Activated CD8-positive, alpha-beta memory T cell treated with anti-CD3 and anti-CD28 coated beads, Interleukin-2, amount 50 U/mL, for 48 hours (primary cell): ENCODE measurements at regions not wholly inside any gene's neighbourhood (a gene's known extent, or its start where the extent isn't known, plus 50 kb on each side); places are given as distances from the start of the nearest gene placed in this dataset.

Experiments
- DNase-seq: peaks from one replicate; pipeline ENCODE4 v3.0.0-alpha.2; 2020

GRCh38 chr2:12269041-12269972 lies 447.4 kb upstream of the TRIB2 start:
- DNase-seq, result no peak

- DNase-seq, result no peak
These were observed 445.7 kb upstream of the TRIB2 start for GRCh38 chr2:12270876-12271588.

- DNase-seq, result no peak
These were observed 445.1 kb upstream of the TRIB2 start for GRCh38 chr2:12271589-12271984.

- no peak for DNase-seq
These were observed 443.6 kb upstream of the TRIB2 start for GRCh38 chr2:12273111-12273510.

GRCh38 chr2:12274591-12274990 lies 442.1 kb upstream of the TRIB2 start:
- DNase-seq, result no peak

GRCh38 chr2:12277241-12278034 lies 439.3 kb upstream of the TRIB2 start:
- no peak for DNase-seq

GRCh38 chr2:12278217-12278750 lies 438.5 kb upstream of the TRIB2 start:
- no peak for DNase-seq

- no peak for DNase-seq
These were observed 433.7 kb upstream of the TRIB2 start for GRCh38 chr2:12282780-12283695.

GRCh38 chr2:12284037-12284436 lies 432.7 kb upstream of the TRIB2 start:
- DNase-seq, result no peak

GRCh38 chr2:12284487-12284886 lies 432.2 kb upstream of the TRIB2 start:
- no peak for DNase-seq

- DNase-seq, result no peak
These were observed 430.4 kb upstream of the TRIB2 start for GRCh38 chr2:12286347-12286746.

- DNase-seq, result no peak
These were observed 429.4 kb upstream of the TRIB2 start for GRCh38 chr2:12287220-12287751.

GRCh38 chr2:12288048-12288447 lies 428.7 kb upstream of the TRIB2 start:
- no peak for DNase-seq

GRCh38 chr2:12289120-12289802 lies 427.5 kb upstream of the TRIB2 start:
- DNase-seq, result no peak

- no peak for DNase-seq
These were observed 425.4 kb upstream of the TRIB2 start for GRCh38 chr2:12291303-12291702.

GRCh38 chr2:12293874-12294273 lies 422.9 kb upstream of the TRIB2 start:
- DNase-seq, result no peak

- no peak for DNase-seq
These were observed 420.7 kb upstream of the TRIB2 start for GRCh38 chr2:12295856-12296519.

- no peak for DNase-seq
These were observed 419.8 kb upstream of the TRIB2 start for GRCh38 chr2:12296915-12297314.

GRCh38 chr2:12298352-12298751 lies 418.4 kb upstream of the TRIB2 start:
- DNase-seq, result no peak

GRCh38 chr2:12299431-12299830 lies 417.3 kb upstream of the TRIB2 start:
- DNase-seq, result no peak
